Nephron (organoid): ENCODE measurements at regions not wholly inside any gene's neighbourhood (a gene's known extent, or its start where the extent isn't known, plus 50 kb on each side); places are given as distances from the start of the nearest gene placed in this dataset.

Experiments used
- H3K27ac Mint-ChIP-seq, 3 experiments: 2 replicates each; pipeline ENCODE4 v1.8.0; 2020; ENCODE audit warnings: mixed read lengths in 3 of 3, mild to moderate bottlenecking in 2 of 3, moderate library complexity in 1 of 3
- H3K27me3 Mint-ChIP-seq: 2 replicates; pipeline ENCODE4 v1.8.0; 2021; ENCODE audit warnings: low read depth, mild to moderate bottlenecking, moderate library complexity, mixed read lengths
- H3K36me3 Mint-ChIP-seq: 2 replicates; pipeline ENCODE4 v1.8.0; 2020; ENCODE audit warnings: low read depth, mixed read lengths
- H3K4me1 Mint-ChIP-seq: 2 replicates; pipeline ENCODE4 v1.8.0; 2020; ENCODE audit warnings: mixed read lengths
- H3K4me3 Mint-ChIP-seq, 3 experiments: 2 replicates each; pipeline ENCODE4 v1.8.0; 2020; ENCODE audit warnings: mild to moderate bottlenecking in 3 of 3, mixed read lengths in 3 of 3, moderate library complexity in 2 of 3
- H3K9me3 Mint-ChIP-seq: 2 replicates; pipeline ENCODE4 v1.8.0; 2020; ENCODE audit warnings: mixed read lengths
- CTCF ChIP-seq, 3 experiments: fragments of 200-600 bp; sonication (generic); IDR thresholded peaks; one replicate each; pipeline ENCODE4 v1.5.0; 2021; ENCODE audit warnings: antibody characterized with exemption in 3 of 3; ENCODE audit not compliant: unreplicated experiment in 3 of 3

- peaks cover 44% of the 10 kb centered on the region for H3K9me3 Mint-ChIP-seq
- H3K36me3 Mint-ChIP-seq, result no peaks in the 10 kb centered on the region
- no peaks in the 10 kb centered on the region for H3K27me3 Mint-ChIP-seq
- no peak overlapping the region for H3K27ac Mint-ChIP-seq
- no peaks in the 10 kb centered on the region for H3K4me1 Mint-ChIP-seq
- TF ChIP-seq CTCF (IDR thresholded peaks at IDR 0.05; ENCODE audit: unreplicated experiment in 3 of 3), result peak in 1 of 3 experiments; percentile 49
- H3K4me3 Mint-ChIP-seq, result no peak overlapping the region
These were observed 433.6 kb downstream of the MAGEB5 start for GRCh38 chrX:26649534-26649933.

- no peaks in the 10 kb centered on the region for H3K36me3 Mint-ChIP-seq
- H3K4me1 Mint-ChIP-seq, result no peaks in the 10 kb centered on the region
- no peak for TF ChIP-seq CTCF (IDR thresholded peaks at IDR 0.05; ENCODE audit: unreplicated experiment in 3 of 3)
- peaks cover 2% of the 10 kb centered on the region for H3K9me3 Mint-ChIP-seq
- no peaks in the 10 kb centered on the region for H3K27me3 Mint-ChIP-seq
- H3K27ac Mint-ChIP-seq, result no peak overlapping the region
- no peak overlapping the region for H3K4me3 Mint-ChIP-seq
These were observed 415.4 kb downstream of the MAGEB5 start for GRCh38 chrX:26631385-26631784.

- H3K4me3 Mint-ChIP-seq, result no peak overlapping the region
- no peak overlapping the region for H3K27ac Mint-ChIP-seq
- no peaks in the 10 kb centered on the region for H3K36me3 Mint-ChIP-seq
- no peaks in the 10 kb centered on the region for H3K27me3 Mint-ChIP-seq
- H3K9me3 Mint-ChIP-seq, result peaks cover 14% of the 10 kb centered on the region
- H3K4me1 Mint-ChIP-seq, result no peaks in the 10 kb centered on the region
- TF ChIP-seq CTCF (IDR thresholded peaks at IDR 0.05; ENCODE audit: unreplicated experiment in 3 of 3), result no peak
These were observed 398.0 kb downstream of the MAGEB5 start for GRCh38 chrX:26613956-26614355.

- H3K36me3 Mint-ChIP-seq, result no peaks in the 10 kb centered on the region
- no peak overlapping the region for H3K4me3 Mint-ChIP-seq
- H3K27me3 Mint-ChIP-seq, result no peaks in the 10 kb centered on the region
- peaks cover 3% of the 10 kb centered on the region for H3K9me3 Mint-ChIP-seq
- H3K27ac Mint-ChIP-seq, result no peak overlapping the region
- peaks cover 8% of the 10 kb centered on the region for H3K4me1 Mint-ChIP-seq
- no peak for TF ChIP-seq CTCF (IDR thresholded peaks at IDR 0.05; ENCODE audit: unreplicated experiment in 3 of 3)
These were observed 391.0 kb downstream of the MAGEB5 start for GRCh38 chrX:26606971-26607370.

GRCh38 chrX:26597981-26598380 is 382.0 kb downstream of the MAGEB5 start:
- Mint-ChIP-seq H3K27ac (no peak overlapping the region), H3K4me1 (no peaks in the 10 kb centered on the region), H3K36me3 (no peaks in the 10 kb centered on the region), H3K9me3 (peaks cover 11% of the 10 kb centered on the region), H3K4me3 (no peak overlapping the region), H3K27me3 (no peaks in the 10 kb centered on the region)
- no peak for TF ChIP-seq CTCF (IDR thresholded peaks at IDR 0.05; ENCODE audit: unreplicated experiment in 3 of 3)

- H3K4me1 Mint-ChIP-seq, result no peaks in the 10 kb centered on the region
- no peaks in the 10 kb centered on the region for H3K27me3 Mint-ChIP-seq
- peaks cover 11% of the 10 kb centered on the region for H3K9me3 Mint-ChIP-seq
- no peak for TF ChIP-seq CTCF (IDR thresholded peaks at IDR 0.05; ENCODE audit: unreplicated experiment in 3 of 3)
- no peaks in the 10 kb centered on the region for H3K36me3 Mint-ChIP-seq
- no peak overlapping the region for H3K27ac Mint-ChIP-seq
- no peak overlapping the region for H3K4me3 Mint-ChIP-seq
These were observed 374.9 kb downstream of the MAGEB5 start for GRCh38 chrX:26590849-26591248.
